Astrocyte of the hippocampus (primary cell): ENCODE measurements at regions not wholly inside any gene's neighbourhood (a gene's known extent, or its start where the extent isn't known, plus 50 kb on each side); places are given as distances from the start of the nearest gene placed in this dataset.

Experiments
- DNase-seq: peaks from one replicate; pipeline ENCODE4 v3.0.0; 2011; ENCODE audit warnings: low read depth, low spot score

DNA sequence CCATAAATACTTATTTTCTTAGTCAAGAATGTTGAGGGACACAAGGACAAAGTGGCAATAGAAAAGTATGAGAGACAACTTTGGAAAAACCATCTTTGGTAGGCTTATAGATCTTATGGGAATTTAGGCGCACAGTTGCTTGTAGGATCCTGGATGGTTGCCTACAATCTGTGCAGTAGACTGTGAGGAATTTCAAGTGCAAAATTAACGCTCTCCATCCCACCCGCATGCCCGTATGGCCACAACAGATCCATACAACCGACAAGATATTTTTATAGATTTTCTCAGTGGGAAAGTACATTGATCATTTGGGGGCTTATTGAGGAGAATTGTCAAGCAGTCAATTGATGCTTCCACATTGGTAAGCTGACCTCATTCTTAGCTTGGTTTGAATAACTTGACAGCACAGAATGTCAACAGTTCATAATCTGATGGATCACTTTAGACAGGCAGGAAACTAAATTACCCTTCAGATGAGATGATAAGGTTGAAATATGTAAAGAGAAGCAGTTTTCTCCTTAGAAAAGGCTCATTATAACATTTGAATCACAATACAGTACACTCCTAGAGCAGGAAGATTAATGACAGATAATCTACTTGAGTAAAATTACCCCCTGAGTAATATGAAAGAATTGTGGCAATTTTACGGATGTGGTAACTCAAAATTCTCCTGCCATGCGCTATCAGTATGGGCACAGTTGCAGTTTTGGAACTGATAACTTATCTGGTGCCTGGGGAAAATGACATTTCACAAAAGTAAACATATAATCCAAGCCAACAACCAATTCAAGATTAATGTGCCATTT lies 479.7 kb downstream of the KIF20B start:
- no peak for DNase-seq

DNA sequence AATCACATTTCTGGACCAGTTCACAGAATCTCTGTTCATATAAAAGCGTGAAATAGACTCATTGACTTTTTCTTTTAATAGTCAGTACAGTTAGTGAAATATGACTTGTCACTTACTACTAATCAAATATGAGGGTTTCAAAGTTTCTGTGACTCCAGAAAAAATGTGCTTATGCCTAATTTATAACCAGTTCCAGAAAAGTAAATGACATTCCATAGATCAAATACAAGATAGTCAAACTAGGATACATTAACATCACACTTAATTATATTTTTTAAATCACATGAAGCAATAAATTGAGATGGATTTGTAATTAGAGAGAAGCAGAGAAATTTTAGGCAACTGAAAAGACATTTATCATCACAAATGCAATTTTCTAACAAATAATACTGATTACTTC lies 491.4 kb downstream of the KIF20B start:
- DNase-seq, result no peak

DNA sequence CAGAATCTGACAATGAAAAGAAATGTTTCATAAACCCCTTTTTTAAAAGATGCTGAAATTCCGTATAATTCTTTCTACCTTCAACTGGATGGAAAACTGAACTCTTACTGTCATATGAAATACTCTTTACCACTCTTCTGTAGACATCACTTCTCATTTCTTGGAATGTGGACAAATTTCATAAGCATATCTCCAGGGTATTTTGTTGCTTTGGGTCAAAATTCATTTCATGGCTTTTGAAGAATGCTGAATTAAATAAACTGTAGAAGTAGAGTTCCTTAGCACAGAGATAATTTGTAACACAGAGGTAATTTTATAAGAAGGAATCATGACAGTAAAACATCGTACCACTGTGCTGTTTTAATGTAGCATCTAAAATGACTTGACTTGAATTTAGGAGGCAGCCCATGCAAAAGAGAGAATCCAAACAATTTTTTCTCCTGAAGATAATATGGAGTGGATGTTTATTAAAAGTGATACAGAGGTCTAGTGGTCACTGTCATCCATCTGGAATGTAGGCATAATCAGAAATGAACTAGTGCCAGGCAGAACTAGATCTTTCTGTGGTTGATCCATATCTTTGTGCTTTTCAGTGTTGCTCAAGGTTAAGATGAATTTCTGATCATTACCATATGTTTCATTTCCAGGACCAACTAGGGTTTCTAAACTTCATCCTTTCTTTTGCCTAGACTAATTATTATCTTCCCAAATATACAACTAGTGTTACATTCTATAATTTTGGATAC lies 492.0 kb downstream of the KIF20B start:
- peak; percentile 29 for DNase-seq

DNA sequence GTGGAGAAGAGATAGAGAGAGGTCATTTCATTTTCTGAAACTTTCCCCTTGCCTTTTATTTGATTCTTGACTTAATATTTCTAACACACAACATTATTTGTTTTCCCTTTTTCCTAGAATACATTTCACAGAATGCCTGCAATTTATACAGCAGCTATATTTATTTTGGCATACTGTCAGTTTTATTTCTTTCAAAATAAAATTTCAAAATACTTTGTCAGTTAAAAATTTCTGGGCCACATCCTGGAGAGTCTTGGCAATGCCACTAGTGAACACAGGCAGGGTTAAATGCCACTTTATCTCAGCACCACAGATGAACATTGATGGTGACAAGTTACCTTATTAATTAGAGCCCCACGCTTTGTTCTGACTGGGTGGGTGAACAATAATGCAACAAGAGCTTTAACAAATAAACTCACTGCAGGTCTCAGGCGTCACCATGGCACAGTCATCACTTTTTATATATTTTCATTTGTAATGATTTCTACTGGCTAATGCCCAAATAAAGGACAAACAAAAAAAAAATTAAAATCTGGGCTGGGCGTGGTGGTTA lies 494.0 kb downstream of the KIF20B start:
- DNase-seq, result no peak

DNA sequence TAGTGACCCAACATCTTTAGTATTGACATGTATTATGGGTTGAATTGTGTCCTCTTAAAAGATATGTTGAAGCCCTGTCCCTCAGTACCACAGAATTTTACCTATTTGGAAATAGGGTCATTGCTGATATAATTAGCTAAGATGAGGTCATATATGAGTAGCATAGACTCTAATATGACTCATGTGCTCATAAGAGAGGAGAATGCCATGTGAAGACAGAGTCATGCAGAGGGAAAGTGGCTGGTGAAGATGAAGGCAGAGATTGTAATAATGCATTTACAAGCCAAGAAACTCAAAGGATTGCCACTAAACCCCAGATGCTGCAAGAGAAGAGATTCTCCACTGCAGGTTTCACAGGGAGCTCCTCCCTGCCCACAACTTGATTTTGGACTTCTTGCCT lies 496.4 kb downstream of the KIF20B start:
- no peak for DNase-seq

DNA sequence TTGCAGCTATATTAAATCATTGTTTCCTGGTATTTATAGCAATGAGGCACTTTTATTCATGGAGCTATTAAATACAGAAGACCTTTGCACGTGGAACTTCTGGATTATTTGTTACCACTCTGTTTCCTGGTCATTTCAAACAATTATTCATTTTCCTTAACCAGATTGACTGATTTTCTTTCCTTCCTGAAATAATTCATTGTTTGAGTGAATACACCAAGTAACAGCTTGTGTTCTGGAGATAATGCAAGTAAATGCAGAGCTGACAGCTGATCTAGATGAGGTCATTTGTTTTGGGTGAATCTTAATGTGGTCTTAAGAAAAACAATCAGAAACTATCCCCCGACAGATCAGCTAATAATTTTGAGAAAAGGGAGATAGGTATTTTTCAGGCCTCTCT lies 497.7 kb downstream of the KIF20B start:
- no peak for DNase-seq

DNA sequence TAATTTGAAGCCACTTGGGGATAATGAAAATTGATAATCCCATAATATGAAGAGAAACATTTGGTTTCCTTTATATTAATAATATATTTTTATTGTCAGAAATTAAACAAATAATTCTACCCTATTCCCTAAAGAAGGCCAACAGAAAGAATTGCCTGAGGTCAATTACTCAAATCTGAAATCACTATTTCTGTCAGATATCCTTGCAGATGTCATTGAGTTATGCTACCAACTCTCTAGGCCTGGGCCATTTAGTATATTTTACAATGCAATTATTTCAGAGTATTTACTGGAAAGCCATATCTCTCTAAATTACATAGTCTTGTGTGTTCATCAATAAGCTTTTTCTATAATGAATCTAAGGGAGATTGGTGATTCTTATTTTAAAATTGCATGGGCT lies 498.1 kb downstream of the KIF20B start:
- no peak for DNase-seq

DNA sequence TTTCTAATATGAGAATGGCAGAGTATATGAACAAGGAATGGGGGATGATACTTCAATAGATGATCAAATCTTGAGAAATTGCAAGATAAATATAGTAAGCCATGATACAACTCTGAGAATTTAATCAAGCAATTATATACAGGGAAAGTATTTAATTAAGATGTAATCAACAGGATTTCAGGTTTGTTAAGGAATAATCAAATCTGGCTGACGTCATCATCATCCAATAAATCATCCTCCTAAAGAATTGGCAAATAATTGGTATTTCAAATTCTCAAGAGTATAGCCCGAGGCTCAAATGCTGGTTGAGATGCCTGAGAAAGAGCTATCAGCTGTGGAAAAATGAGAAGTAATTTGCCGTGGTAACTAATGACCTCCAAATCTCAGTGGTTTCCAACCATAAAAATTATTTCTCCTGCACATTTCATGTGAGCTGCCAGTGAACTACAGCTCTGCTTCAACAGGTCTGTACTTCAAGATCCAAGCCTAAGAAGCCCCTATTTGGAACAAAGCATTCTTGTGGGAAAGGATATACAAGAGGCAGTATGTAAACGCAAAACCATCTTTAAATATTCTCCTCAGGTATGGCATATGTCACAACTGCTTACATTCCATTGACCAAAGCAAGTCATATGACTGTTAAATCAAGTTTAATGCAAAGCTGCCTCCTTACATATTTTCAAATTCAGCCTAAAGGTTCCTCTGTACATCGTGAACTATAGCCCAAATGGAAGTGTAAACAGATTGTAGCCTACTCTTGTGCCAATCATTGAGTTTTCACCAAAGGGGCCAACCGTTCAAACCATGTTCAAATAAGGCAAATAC lies 503.0 kb downstream of the KIF20B start:
- no peak for DNase-seq

DNA sequence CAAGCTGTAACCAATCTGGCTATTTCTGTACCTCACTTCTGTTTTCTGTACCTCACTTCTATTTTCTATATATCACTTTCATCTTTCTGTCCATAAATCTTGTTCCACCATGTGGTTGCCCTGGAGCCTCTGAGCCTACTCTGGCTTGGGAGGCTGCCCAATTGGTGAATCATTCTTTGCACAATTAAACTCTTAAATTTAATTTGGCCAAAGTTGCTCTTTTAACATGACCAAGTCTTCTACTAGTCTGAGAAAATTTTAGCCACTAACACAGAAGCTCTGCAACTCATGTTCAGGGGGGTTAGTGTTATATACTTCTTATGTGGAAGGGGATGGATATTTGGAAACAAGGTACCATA lies 503.5 kb downstream of the KIF20B start:
- DNase-seq, result peak; percentile 68

DNA sequence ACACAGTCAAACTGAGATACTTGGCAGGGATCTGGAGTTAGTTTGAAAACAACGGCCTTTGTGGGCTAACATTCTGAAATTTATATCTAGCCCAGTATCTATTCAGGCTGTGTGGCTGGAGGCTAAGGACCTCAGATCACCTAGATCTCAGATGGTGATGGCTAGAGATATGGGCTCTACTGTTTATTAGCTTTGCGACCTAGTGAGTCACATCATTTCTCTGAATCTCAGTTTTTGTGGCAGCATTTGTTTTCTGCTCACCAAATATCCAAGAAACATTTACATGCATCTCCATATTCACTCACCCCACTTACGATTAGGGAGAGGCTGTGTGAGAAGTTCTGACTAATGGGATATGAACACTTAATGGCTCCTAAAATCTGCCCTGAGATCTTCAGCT lies 503.9 kb downstream of the KIF20B start:
- DNase-seq, result no peak

DNA sequence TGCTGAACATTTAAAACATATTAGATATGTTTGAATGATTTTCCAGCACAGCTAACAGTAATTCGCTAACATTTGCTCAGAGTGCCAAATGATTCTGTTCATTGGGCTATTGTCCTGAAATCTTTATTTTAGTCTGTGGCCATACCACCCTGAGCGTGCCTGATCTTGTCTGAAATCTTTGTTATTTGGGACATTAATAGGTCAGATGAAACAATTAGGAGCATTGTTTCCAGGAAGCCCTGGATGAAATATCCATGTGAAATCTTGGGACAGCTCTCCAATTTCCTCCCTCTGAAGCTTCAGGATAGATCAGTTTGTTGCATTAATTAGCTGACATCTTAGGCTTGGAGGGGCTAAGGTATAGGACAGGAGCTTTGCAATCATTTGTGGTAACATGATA lies 512.0 kb downstream of the KIF20B start:
- DNase-seq, result no peak

DNA sequence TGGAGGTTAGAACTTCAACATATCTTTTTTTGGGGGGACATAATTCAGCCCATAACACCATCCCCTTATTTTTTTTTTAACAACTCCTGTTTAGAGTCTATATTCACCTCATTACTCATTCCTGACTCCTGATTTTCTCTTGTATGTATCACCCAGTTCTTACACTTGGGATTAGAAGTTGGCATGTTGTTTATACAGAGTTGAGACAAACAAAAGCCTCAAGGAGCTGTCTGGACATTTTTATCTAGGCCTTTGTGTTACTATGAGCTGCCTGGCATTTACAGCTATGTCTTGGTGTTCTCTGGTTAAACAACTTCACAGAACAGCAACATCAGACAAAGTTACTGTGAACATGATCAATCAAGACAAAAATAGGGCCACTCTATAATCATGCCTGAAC lies 517.5 kb downstream of the KIF20B start:
- peak; percentile 39 for DNase-seq

DNA sequence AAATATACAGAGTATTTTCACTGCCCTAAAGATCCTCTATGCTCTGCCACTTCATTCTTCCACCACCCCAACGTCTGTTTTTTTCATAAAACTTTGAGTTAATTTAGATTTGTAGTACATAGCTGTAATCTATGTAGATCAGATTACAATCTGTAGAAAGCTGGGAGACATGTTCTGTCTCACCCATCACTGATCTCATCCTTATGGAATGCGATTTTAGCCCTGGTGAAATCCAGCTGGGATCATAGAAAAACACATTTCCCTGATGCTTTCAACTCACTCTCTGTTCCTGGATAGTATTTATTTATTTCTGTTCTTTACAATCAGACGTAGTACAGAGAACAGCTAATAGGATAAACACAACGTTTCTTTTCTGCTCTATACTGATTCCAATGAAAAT lies 521.0 kb downstream of the KIF20B start:
- peak; percentile 70 for DNase-seq

DNA sequence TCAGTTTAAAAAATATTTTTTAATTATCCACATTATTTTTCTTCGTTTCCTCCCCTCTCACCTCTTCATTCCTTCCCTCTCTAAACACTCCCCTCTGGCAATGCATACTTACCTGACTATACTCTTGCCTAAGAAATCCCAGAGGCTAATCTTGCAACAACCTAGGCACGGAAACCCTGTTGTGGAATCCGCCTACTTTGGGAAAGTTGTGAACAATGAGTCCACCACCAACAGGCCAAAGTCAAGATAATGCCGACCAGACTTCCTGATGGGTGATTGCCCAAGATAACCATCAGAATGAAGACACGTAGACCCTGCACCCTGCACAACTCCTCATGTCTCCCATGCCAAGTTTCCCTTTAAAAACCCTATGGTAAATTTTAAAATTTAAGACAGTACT lies 521.5 kb downstream of the KIF20B start:
- no peak for DNase-seq

DNA sequence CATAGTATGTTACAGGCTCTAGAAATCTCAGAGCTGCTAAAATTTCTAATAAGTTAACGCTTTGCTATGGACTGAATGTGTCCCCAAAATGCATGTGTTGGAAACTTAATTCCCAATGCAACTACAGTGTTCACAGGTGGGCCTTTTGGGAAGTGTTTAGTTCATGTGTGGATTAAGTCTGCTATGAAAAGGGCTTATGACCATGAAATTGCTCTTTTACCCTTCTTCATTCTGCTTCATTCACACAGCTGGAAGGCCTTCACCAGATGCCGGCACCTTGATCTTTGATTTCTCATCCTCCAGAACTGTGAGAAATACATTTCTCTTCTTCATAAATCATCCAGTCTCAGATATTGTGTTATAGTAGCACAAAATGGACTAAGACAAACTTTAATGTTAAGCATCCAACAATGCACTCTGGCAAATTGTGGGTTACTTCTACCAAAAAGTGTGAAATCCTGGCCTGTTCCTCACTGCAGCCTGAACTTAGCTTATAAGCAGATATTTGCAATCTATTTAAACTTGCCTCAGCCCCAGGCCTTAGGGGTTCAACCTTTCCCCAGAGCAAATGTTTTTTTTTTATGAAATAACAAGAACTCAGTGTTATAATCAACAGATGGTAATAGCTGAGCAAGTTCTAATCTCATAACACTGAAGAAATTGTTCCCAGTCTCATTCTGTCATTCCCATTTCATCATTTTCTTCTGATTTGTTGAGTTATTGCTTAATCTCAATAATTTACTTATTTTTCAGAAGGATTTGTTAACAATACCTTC lies 523.6 kb downstream of the KIF20B start:
- DNase-seq, result no peak

DNA sequence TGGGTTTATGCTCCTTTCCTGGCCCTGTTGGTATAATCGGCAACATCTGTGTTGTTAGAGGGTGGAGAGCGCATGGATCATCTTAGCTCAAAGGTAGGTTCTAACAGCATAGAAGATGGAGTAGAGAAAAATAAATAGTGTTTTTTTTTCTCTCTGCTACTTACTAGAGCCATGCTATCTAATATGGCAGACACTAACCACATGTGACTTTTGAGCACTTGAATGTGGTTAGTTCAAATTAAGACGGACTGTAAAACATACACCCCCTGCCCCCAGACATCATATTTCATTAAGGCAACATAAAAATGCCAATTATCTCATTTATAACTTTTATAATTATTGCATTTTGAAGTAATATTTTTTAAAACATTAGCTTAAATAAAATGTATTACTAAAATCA lies 525.1 kb downstream of the KIF20B start:
- no peak for DNase-seq

DNA sequence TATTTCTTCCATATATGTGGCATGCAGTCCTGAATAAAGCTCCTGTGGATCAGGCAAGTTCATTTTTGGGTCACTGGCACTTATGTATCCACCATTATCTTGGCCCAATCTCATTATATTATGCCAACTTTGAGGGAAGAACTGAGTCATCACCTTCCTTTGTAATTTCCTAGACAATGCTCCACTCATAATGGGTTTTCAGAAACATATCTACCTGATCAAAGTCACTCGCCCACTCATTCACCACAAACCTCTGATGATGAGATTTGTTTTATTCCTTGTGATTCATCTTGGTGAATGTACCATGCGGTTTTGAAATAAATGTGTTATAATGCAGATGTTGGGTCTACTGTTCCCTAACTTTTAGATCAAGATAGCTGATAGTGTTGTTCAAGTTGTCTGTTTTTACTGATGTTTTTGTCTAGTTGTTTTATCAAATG lies 525.8 kb downstream of the KIF20B start:
- peak; percentile 88 for DNase-seq

DNA sequence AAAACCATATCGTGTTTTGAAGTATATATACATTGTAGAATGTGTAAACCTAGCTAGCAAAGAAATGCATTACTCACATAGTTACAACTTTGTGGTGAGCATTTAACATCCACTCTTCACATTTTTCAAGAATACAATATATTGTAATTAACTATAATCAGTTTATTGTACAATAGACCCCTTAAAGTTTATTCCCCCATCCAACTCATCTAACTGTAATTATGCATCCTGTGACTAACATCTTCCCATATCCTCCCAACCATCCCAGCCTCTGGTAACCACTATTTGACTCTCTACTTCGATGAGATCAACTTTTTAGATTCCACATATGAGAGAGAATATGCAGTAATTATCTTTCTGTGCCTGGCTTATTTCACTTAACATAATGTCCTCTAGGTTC lies 526.4 kb downstream of the KIF20B start:
- peak; percentile 36 for DNase-seq

DNA sequence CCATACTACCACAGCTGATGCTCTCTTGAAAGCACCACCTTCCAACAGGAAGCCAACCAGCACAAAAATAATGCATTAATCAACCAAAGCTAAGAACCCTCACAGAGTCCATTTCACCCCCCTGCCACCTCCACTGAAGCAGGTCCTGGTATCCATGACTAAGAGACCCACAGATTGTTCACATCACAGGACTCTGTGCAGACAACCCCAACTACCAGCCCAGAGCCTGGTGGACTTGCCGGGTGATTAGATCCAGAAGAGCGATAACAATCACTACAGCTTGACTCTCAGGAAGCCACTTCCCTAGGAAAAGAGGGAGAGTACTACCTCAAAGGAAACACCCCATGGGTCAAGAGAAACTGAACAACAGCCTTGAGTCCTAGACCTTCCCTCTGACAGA lies 528.1 kb downstream of the KIF20B start:
- no peak for DNase-seq

DNA sequence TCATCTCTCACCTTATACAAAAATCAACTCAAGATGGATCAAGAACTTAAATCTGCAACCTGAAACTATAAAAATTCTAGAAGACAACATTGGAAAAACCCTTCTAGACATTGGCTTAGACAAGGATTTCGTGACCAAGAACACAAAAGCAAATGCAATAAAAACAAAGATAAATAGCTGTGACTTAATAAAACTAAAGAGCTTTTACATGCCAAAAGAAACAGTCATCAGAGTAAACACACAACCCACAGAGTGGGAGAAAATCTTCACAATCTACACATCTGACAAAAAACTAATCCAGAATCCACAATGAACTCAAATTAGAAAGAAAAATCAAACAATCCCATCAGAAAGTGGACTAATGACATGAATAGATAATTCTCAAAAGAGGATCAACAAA lies 532.4 kb downstream of the KIF20B start:
- DNase-seq, result peak; percentile 42

DNA sequence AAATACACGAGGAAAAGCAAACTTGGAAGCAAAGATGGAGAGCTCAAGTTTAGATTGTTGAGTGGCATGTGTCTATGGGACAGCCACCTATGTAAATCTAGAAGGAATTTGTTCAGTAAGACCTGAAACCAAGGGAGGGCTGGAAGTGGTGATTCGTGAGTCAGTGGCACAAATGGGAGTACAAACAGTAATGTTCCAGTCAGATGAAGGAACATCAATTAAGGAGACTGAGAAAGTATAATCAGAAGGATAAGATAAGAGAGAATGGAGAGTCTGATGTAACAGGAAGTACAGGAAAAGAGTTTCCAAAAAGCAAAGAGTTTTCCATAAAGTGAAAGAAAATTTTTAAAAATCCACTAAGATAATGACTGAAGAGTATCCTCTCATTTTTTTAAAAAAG lies 544.2 kb downstream of the KIF20B start:
- DNase-seq, result no peak
